NCI-H526 (cell line): ENCODE measurements at regions not wholly inside any gene's neighbourhood (a gene's known extent, or its start where the extent isn't known, plus 50 kb on each side); places are given as distances from the start of the nearest gene placed in this dataset.
"Not testable (repeated sequence)": the region's sequence is repeated elsewhere in the genome, so short reads cannot be mapped to it uniquely, and the experiment has no call there.

Experiments used
- DNase-seq, 2 experiments: peaks; one replicate each; lab custom pipeline; 2025; lab: John Stamatoyannopoulos, UW

DNA sequence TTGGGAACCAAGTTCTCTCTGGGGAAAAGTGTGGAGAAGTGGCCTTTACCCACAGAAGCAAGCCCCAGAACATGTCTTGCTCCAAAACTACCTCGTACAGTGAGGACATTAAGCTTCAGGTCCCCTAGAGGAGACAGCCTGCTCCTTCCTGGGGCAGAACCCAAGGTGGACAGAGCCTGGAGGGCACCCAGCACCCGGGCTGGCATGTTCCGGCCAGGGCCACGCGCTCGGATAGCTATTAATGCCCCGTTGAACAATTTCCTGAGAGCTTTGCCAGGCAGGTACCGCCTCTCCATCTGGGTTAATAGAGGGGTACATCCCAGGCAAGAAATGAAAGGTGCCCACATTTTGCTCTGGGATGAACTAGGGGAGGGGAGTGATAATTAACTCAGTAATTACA is 169.0 kb upstream of the GRK3 start:
- DNase-seq = no peak

DNA sequence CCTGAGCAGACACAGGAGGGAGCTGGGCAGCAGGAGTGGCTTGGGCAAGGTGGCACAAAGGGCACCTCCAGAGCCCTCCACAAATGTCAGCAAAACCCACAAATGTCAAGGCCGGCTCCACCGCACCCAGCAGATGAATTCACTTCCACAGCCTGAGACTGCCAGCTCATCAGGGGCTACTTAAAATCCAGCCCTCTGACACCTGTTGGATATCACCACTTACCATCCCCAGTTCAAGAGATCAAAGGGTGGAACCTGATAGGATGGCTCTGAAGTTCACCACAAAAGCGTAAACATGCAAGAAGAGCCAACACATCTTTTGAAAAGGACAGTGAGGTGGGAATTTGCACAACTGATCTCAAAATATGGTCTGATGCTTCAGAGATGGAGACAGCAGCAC is 168.6 kb upstream of the GRK3 start:
- no peak for DNase-seq

DNA sequence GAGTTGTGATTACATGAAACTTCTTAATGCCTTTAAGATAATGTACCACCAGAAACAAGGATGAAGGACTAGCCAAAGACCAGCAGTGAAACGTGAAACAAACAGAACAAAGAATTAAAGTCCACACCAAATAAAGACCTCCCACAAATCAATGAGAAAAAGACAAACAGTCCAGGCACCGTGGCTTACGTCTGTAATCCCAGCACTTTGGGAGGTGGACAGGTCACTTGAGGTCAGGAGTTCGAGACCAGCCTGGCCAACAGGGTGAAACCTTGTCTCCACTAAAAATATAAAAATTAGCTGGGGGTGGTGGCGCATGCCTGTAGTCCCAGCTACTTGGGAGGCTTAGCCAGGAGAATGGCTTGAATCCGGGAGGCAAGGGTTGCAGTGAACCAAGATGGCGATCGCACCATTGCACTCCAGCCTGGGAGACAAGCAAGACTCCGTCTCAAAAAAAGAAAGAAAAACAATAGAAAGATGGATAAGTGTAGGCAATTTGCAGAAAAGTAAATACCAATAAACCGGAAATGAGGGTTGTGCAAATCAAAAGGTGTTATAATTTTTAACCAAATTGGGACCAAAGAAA is 167.8 kb upstream of the GRK3 start:
- DNase-seq = no peak

DNA sequence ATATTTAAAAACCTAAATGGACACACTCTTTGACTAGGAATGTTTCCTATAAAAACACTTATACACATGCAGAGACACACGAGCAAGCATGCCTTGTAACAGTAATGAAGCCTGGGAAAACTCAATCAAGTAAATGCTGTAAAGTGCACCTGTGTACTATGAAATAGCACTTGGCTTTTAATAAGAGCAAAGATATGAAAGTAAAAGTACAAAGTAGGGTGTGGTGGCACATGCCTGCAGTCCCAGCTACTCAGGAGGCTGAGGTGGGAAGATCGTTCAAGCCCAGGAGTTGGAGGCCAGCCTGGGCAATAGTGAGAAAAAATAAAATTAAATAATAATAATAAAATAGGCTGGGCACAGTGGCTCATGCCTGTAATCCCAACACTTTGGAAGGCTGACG is 166.9 kb upstream of the GRK3 start:
- no peak for DNase-seq

DNA sequence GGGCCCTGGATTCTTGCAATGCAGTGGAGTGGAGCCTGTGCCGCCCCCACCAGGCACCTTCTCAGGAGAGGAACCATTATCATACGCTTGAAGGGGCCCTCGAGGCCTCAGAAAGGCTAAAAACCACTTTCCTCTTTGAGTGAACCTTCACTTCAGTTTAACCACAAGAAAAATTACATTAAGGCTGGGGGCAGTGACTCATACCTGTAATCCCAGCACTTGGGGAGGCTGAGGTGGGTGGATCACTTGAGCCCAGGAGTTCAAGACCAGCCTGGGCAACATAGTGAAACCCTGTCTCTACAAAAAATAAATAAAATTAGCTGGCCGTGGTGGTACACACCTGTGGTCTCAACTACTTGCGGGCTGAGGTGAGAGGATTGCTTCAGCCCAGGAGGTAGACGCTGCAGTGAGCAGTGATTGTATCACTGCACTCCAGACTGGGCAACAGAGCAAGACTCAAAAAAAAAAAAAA is 165.8 kb upstream of the GRK3 start:
- DNase-seq = not testable (repeated sequence)

DNA sequence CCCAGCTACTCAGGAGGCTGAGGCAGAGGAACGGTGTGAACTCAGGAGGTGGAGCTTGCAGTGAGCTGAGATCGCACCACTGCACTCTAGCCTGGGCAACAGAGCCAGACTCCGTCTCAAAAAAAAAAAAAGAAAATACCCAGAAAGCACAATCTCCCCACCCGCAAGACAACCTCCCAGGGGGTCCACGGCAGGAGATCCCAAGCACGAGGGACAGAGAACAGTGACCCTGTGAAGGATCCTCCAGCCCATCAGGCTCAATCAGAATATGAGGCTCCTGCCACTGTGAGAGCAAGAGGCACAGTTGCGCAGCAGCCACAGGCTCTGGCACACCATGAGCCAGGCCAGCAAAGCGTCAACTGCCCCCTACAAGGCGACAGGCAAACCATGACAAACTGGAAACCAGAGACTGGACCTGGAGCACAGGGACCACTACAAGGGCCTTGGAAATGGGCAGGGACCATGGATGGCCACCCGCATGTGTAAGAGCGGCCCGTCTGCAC is 164.8 kb upstream of the GRK3 start:
- no peak for DNase-seq

DNA sequence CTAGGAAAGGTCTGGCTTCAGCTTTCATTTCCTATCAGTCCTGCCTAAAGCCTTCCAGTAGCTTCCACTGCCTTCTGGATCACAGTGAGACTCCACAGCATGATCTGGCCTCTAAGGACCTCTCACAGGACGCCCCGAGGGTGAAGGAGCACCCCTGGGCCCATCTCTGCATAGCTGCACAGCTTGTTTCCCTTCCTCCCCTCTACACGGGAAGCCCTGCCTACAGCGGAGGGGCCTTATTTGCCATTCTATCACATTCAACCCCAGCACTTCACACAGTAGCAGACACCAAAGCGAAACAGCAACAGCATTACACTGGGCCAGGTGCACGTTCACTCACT is 162.3 kb upstream of the GRK3 start:
- no peak for DNase-seq

DNA sequence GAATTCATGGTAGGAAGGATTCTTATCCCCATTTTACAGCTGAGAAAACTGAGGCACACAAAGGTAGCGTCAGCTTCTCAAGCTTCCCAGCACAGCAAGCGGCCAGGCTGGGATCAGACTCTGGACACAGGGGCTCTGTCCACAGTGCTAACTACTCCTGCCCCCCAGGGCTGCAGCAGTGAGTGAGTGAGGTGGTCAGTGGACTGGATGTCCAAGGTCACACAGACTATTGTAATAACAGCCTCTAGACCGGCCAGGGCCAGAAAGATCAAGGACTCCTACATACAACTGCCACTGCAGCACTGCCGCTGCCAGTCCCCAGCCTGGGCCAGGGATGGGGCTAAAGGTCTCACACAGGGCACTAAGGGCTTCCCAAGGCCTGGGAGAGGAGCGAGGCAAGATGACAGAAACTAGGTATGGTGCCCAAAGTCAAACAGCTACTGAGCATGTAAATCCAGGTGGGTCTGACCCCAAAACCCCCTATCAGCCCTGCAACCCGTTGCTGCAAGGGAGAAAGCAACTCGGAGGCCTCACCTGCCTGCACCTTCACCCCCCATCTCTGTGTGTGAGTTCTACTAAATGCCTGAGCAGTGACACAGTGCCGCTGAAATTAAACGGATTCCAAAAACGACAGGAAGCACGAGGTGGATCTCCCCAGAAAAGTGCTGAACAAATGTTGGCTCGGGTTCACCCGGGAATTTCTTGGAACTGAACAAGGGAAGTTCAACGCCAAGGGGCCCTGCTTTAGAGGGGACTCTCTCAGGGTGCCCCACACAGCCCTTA is 161.8 kb upstream of the GRK3 start:
- DNase-seq = no peak

DNA sequence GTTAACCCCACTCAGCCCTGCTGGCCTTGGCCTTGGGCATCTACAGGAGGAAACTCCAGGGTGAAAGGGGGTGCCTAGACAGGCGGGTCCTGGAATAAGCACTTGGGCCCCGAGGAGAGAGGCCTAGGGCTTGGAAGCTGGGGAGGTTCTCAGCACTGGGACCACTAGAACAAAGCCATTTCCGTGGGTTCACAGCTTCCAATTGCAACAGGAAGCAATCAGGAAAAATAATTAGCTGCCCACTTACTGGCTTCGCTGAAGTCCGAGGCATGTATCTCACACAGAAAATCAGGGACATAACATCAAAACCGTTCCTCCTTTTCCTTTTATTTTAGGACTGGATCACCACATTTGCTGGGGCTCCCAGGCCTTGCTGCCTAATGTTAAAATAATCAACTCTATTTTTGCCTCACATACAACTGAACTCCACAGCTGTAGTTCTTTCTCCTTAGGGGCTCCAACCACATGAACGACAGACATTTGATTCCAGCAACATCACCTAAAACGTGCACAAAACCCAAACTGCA is 161.1 kb upstream of the GRK3 start:
- no peak for DNase-seq

DNA sequence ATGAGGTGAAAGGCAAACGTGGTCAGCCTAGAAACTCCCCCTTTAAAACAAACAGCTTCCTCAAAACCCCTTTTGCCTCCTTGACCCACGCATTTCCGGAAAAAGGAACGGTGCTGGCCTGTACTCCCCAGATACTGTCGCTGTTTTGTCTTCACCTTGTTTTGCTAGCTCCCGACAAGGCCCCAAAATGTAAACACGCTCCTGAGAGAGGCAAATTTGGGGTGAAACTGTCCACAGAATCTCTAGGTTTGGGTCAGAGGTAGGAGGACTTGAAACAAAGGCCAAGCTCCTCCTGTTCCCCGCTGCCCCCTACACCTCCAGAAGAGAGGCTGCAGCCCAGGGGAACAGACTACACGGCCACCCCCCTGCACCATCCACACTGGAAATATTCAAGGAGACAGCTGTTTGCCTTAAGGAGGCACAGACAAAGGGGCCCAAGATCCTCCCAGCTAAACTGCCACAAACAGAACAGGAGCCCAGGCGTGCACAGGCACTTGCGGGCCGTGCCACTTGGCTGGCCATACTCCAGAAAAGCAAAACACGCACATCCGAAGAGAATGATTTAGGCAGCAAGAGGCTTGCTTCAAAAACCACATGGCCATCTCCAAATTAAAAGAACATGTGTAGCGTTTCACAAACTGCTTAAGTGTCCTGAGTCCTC is 160.5 kb upstream of the GRK3 start:
- DNase-seq = peak in 1 of 2 experiments; percentile 12

DNA sequence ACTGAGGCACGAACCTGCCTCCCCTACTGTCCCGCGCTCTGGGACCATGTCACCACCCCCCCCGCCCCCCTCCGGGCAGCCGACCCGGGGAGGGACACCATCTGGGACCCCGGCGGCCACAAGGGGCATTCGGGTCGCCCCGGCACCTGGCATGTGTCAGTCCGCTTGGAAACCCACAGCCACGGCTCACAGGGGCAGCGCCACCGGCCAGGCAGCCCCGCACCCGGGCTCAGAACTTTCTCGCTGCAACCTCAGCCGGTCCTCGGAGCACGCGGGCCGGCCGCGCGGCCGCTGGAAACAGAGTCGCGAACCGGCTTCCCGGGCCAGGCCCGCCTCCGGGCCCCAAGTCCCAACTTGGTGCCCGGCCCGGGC is 159.9 kb upstream of the GRK3 start:
- DNase-seq = peak in 1 of 2 experiments; percentile 57

DNA sequence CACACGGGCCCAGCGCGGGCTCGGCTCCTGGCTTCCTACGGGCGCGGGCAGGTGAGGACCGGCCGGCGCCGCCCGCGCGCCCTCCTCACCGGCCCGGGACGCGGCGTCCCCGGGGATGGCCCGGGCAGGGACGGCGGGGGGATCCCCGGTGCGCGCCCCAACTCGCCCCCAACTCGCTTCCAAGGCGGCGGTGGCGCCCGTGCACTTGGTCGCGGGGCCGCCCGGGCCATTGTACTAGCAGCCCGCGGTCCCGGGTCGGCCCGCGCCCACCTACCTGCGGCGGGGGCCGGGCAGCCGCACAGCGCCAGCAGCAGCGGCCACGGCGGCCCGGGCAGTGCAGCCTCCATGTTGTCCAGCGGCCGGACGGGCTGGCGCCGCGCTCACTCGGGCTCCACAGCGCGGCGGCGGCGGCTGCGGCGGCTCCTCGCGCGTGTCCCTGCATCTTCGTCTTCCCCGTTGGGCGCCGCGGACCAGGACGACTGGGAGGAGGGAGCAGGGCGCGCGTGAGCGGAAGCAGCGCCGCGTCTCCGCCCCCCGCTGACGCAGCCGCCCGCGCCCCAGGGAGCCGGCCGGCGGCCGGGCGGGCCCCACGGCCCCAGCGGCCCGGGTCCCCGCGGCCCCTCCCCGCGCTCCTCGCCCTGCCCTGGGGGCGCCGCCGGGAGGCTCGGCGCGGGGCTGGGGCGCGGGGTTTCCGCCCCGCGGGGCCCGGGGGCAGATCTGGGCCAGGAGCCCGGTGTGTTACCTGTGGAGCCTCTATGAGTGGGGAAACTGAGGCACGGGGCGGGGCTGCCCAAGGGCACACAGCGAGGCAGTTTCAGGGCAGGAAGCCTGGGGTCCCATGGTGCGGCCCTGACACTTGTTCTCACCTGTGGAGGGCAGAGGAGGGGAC is 159.3 kb upstream of the GRK3 start:
- DNase-seq = peak in 1 of 2 experiments; percentile 70

DNA sequence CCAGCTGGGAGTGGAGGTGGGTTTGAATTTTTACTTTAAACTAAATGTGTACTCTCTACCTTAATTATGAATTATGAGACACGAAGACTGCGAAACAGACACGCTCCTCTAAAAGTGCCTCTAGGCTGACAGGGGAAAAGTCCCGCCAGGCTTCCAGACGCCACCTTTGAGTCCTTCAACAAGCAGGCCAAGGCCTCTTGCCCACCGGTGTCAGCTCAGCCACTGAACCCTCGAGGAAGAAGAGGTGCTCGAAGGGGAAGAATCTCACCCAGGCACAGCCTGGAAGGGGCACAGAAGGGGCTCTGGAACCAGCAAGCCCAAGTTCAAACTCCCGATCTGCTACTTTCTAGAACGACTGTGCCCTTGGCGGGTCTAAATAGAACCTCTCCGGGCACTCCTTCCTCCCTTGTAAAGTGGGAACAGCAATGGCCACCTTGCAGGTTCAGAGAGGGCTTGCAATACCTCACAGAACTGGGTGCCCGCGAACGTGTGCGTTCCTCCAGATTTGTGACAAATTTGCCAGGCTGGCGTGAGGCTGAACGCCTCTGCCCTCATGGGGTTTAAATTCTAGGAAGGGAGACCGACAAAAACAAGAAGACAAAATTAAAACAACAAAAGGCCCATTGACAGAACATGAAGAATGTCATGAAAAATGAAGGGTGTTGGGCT is 158.5 kb upstream of the GRK3 start:
- no peak for DNase-seq

DNA sequence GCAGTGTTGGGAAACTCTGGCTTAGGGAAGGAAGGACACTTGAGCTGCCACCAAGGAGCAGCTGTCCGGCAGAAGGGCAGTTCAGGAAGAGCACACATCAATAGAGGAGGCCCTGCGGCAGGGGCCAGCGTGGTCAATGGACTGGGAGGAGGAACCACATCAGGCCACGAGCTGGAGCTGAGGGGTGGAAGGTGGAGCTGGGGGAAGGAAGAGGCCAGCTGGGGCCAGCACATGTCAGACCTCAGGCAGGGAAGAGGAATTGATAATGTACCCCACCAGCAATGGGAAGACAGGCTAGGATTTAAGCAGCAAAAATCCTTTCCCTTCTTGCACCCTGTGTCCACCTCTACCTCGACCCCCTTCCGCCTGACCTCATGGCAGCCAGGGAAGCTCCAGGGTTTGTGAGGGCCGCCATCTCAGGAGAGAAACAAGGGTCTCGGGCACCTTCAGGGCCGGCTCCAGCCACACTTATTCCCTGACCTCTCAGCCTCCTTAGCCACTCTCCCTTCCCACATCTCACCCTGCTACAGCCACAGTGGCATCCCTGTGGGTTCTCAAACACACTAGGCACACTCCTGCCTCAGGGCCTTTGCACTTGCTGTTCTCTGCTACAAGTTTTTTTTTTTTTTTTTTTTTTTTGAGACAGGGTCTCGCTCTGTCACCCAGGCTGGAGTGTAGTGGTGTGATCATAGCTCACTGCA is 157.8 kb upstream of the GRK3 start:
- DNase-seq = no peak

DNA sequence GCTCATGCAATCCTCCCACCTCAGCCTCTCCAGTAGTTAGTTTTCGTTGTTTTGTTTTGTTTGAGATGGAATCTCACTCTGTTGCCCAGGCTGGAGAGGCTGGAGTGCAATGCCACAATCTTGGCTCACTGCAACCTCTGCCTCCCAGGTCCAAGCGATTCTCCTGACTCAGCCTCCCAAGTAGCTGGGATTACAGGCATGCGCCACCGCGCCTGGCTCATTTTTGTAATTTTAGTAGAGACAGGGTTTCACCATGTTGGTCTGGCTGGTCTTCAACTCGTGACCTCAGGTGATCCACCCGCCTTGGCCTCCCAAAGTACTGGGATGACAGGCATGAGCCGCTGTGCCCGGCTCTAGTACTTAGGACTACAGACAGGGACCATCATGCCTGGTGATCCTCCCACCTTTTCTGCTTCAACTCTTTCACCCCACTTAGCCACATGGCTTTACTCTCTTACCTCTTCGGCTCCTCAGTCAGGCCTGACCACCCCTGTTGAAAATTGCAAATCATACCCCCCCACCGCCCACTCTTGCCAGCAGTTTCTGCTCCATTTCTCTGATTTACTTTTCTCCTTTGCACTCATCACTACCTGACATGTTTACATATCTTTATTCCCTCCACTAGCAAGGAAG is 157.1 kb upstream of the GRK3 start:
- no peak for DNase-seq

DNA sequence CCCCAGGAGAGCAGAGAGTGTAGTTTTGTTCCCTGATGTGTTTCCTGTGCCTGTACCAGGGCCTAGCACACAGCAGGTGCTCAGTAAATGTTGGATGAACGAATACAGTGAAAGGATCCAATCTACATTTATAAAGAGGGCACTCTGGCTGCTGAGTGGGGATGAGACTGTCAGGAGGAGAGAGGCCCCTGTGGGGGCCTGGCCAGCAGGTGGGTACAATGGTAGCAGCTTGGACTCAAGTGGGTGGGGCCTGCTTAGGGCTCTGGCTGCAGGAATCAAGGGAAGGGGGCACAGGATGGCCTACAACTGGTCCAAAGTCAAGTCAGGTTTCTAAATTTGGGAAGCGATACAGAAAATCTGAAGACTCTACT is 156.6 kb upstream of the GRK3 start:
- DNase-seq = no peak

DNA sequence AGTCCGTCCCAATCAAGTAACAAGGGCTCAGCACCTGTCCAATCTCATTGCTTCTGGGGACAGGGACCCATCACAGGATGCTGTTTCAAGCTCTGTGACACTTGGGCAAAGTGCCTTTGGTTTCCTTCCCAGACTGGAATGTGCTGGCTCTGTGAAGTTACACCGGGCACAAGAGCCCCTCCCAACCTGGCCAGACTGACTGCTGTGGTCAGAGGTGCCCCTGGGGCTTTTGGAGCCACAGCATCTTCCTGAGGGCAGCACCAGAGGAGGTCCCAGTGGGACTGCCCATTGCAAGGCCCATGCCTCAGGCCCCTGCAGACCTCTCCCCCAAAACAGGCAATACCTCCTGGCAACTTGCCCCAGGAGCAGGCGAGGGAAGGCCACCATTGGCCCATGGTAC is 155.2 kb upstream of the GRK3 start:
- DNase-seq = no peak

DNA sequence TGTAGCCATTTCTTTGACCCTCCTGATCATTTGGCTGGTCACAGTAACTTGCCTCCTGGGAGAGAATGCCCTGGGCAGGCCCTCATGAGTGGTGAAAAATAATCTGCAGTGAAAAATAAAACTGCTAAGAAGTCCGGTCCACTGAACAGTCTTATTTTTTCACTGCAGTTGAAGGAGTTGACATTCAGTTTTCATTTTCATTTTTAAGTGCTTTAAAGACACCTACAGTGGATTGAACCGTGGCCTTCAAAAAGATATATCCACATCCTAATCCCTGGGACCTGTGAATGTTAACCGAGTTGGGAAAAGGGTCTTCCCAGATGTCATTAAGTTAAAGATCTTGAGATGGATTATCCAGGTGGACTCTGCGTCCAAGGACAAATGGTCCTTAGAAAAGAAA is 153.6 kb upstream of the GRK3 start:
- DNase-seq = no peak

DNA sequence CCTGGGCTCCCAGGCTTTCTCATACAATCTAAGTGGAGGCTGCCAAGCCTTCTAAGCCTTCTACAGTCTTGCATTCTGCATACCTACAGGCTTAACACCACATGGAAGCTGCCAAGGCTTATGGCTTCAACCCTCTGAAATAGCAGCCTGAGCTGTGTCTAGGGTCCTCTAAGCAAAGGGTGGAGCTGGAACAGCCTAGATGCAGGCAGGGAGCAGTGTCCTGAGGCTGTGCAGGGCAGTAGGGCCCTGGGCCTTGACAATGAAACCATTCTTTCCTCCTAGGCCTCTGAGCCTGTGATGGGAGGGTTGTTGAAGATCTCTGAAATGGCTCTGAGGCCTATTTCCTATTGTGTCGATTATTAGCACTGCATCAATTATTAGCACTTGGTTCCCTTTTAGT is 150.9 kb upstream of the GRK3 start:
- DNase-seq = no peak

DNA sequence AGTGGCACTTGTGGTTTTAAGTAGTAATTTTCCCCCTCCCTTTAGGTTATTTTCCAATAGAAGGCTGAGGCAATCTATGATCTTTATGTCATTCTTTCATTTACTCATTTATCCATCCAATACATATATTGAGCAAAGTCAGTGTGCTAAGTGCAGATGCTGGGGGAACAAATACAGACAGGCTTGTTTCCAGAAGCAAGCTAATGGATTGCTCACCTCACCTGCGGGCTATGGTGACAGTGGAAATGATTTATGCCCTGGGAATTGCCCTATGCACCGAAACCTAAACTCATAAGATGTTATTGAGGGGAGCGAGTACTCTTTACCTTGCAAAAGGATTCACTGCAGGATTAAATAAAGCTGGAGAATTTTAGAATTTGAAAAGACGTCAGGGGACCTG is 148.7 kb upstream of the GRK3 start:
- not testable (repeated sequence) for DNase-seq
